HFFc6 (cell line): ENCODE measurements at regions not wholly inside any gene's neighbourhood (a gene's known extent, or its start where the extent isn't known, plus 50 kb on each side); places are given as distances from the start of the nearest gene placed in this dataset.

Experiments
- DNase-seq: peaks from one replicate; pipeline ENCODE4 v3.0.0-alpha.2; 2018
- H3K27ac Mint-ChIP-seq: 2 replicates; pipeline ENCODE4 v1.8.0; 2020; ENCODE audit warnings: mild to moderate bottlenecking, mixed read lengths
- H3K27me3 Mint-ChIP-seq: 2 replicates; pipeline ENCODE4 v1.8.0; 2021; ENCODE audit warnings: mild to moderate bottlenecking, moderate library complexity, mixed read lengths; ENCODE audit not compliant: insufficient read depth
- H3K36me3 Mint-ChIP-seq: 2 replicates; pipeline ENCODE4 v1.8.0; 2021; ENCODE audit warnings: low read depth, mixed read lengths
- H3K4me1 Mint-ChIP-seq: 2 replicates; pipeline ENCODE4 v1.8.0; 2020; ENCODE audit warnings: low read depth, mixed read lengths
- H3K4me3 Mint-ChIP-seq: 2 replicates; pipeline ENCODE4 v1.8.0; 2020; ENCODE audit warnings: mild to moderate bottlenecking, moderate library complexity, mixed read lengths
- H3K9me3 Mint-ChIP-seq: 2 replicates; pipeline ENCODE4 v1.8.0; 2020; ENCODE audit warnings: mild to moderate bottlenecking, mixed read lengths
- TF ChIP-seq, protein P1 (sequence below): fragments of 200-600 bp; sonication (generic); IDR thresholded peaks from 2 replicates; pipeline ENCODE4 v1.5.0; 2021; ENCODE audit warnings: antibody characterized with exemption, mild to moderate bottlenecking

DNA sequence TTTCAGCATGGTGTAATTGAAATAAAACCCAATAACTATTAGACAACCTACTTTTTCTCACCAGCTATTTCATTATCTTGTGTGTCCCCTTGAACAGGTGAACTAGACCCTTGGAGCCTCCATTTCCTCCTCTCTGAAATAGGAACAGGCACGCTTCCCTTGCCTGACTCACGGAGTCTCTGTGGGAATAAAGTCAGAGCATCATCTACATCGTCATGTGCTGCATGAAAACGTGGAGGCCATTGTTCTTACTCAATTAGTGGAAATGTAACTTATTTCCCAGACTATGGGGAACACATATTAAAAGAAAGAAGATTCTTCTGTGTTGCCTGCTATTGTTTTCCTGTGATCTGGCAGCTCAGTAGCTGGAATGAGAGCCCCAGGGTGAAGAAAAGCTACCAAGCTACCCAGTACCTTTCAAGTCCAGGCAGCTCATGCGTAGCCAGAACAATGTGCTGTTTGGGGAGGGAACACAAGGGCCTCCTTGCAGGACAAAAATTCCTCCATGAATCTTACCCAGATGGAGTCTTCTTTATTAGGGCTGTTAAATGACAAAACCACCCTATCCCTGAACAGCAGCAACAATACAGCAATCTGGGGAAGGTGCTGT lies 59.8 kb downstream of the SOX11 start:
- peaks cover 2% of the 10 kb centered on the region; the same call in 1 of the 2 replicates for H3K27me3 Mint-ChIP-seq
- H3K4me3 Mint-ChIP-seq = no peak overlapping the region
- H3K27ac Mint-ChIP-seq = no peak overlapping the region
- H3K9me3 Mint-ChIP-seq = peaks cover 84% of the 10 kb centered on the region
- H3K36me3 Mint-ChIP-seq = peaks cover 25% of the 10 kb centered on the region
- TF ChIP-seq, protein P1, sequence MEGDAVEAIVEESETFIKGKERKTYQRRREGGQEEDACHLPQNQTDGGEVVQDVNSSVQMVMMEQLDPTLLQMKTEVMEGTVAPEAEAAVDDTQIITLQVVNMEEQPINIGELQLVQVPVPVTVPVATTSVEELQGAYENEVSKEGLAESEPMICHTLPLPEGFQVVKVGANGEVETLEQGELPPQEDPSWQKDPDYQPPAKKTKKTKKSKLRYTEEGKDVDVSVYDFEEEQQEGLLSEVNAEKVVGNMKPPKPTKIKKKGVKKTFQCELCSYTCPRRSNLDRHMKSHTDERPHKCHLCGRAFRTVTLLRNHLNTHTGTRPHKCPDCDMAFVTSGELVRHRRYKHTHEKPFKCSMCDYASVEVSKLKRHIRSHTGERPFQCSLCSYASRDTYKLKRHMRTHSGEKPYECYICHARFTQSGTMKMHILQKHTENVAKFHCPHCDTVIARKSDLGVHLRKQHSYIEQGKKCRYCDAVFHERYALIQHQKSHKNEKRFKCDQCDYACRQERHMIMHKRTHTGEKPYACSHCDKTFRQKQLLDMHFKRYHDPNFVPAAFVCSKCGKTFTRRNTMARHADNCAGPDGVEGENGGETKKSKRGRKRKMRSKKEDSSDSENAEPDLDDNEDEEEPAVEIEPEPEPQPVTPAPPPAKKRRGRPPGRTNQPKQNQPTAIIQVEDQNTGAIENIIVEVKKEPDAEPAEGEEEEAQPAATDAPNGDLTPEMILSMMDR = no peak
- no peak for DNase-seq
- H3K4me1 Mint-ChIP-seq = no peaks in the 10 kb centered on the region

DNA sequence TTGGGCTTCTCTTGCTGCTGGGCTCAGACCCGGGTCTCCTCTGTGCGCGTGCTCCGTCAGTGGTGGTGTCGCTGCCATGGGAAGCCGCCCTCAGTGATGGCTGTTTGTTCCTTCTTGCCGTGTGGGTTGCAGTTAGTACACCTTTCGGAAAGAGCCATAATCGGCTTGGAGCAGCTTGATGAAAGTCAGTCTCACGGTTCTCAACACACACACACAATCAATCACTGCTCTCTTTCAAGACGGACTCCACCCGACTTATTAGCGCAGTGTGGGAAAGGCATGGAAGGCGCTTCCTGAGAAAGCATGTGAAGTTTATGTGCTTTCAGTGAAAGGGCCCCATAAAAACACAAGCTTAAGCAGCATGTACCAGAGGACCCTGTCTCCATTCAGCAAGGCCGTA lies 64.1 kb downstream of the SOX11 start:
- Mint-ChIP-seq H3K4me1 (no peaks in the 10 kb centered on the region), H3K36me3 (peaks cover 19% of the 10 kb centered on the region), H3K27me3 (no peaks in the 10 kb centered on the region), H3K27ac (no peak overlapping the region), H3K4me3 (no peak overlapping the region), H3K9me3 (peaks cover 74% of the 10 kb centered on the region)
- no peak for DNase-seq
- TF ChIP-seq, protein P1 = no peak

- H3K36me3 Mint-ChIP-seq = peaks cover 17% of the 10 kb centered on the region
- TF ChIP-seq, protein P1 = no peak
- H3K4me3 Mint-ChIP-seq = no peak overlapping the region
- H3K27me3 Mint-ChIP-seq = no peaks in the 10 kb centered on the region
- no peaks in the 10 kb centered on the region for H3K4me1 Mint-ChIP-seq
- DNase-seq = no peak
- no peak overlapping the region for H3K27ac Mint-ChIP-seq
- peaks cover 71% of the 10 kb centered on the region for H3K9me3 Mint-ChIP-seq
Measured at GRCh38 chr2:5758346-5758745, 66.2 kb downstream of the SOX11 start.

DNA sequence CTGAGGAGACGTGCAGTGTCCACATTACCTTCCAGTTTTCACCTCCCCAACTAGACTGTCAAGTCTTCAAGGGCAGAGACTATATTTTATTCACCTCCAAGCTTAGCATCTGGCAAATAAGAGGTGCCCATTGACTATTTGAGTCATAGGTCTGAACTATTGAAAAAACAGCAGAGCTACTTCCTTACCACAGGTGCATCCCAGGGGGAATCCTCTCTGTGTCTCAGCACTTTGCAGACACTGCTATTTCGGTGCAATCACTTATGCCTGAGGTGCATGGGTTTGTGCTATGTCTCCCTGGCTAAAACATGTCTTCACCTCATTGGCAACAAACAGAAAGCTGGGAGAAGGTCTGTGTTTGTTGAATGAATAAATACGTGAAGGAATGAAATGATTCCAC lies 67.8 kb downstream of the SOX11 start:
- DNase-seq = no peak
- Mint-ChIP-seq H3K36me3 (peaks cover 7% of the 10 kb centered on the region), H3K27me3 (no peaks in the 10 kb centered on the region), H3K27ac (no peak overlapping the region), H3K9me3 (peaks cover 69% of the 10 kb centered on the region), H3K4me1 (no peaks in the 10 kb centered on the region), H3K4me3 (no peak overlapping the region)
- TF ChIP-seq, protein P1 = no peak

DNA sequence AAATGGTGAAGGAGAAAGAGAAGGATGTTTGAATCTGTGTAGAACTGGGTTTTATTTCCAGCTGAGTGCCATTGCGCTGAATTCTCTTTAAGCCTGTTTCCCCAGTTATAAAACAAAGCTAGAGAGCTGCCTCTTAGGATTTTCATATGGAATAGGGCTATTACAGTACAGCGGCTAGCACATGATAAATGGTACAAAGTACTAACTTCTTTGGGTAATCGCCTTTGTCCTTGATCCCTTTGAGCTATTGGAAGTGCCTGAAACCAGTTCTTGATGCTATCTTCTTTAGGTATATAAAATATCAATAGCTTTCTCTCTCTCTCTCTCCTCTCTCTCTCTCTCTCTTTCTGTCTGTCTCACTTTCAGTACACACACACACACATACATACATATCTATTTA lies 71.3 kb downstream of the SOX11 start:
- Mint-ChIP-seq H3K27ac (no peak overlapping the region), H3K36me3 (peaks cover 9% of the 10 kb centered on the region), H3K4me3 (no peak overlapping the region), H3K4me1 (no peaks in the 10 kb centered on the region), H3K9me3 (peaks cover 74% of the 10 kb centered on the region), H3K27me3 (no peaks in the 10 kb centered on the region)
- TF ChIP-seq, protein P1 = no peak
- no peak for DNase-seq

DNA sequence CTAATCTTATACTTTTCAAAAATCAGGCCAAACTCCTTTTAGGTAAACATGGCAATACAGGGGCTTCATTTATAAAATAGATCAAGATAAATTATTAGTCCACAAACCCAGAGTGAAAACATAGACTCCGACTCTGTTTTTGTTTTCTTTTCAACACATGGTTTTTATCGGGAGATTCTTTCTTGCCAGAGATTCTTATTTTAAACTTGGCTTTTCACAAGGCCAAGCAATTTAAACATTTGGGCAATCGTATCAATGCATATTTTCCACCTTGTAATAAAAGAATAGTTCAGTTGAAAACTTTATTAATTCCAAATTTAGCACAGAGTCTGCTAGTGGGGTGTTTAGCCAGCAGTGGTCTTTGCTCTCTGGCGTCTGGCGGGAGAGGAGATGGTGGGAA lies 71.9 kb downstream of the SOX11 start:
- Mint-ChIP-seq H3K9me3 (peaks cover 76% of the 10 kb centered on the region), H3K27ac (no peak overlapping the region), H3K27me3 (no peaks in the 10 kb centered on the region), H3K4me3 (no peak overlapping the region), H3K4me1 (no peaks in the 10 kb centered on the region), H3K36me3 (peaks cover 13% of the 10 kb centered on the region)
- DNase-seq = no peak
- TF ChIP-seq, protein P1 = no peak
